GM04503 (cell line): ENCODE measurements at regions not wholly inside any gene's neighbourhood (a gene's known extent, or its start where the extent isn't known, plus 50 kb on each side); places are given as distances from the start of the nearest gene placed in this dataset.

Experiments
- DNase-seq: peaks from one replicate; pipeline ENCODE4 v3.0.0-alpha.2; 2012; ENCODE audit warnings: low read depth

DNA sequence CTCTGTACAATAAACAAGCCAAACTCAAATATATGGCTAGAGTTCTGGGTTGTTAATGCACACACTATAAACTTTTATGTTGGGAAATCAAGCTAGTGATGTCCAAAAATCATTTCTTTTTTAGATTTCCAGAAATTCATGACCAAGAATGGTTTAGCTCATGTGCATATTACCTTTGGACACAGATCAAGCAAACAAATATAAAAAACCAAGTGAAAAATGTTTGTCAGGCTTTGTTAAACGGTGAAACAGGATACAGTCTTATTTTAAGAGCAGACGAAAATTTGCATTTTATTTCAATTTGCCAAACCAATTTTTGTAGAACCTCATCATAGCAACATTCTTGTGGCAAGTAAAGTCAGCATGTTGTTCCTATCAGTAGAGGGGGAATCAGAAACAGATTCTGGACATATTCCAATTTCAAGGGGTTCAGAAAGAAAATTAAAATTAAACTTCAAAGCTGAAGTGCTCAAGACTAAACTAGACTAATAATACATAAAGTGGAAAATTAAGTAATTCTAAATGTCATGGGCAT lies 413.6 kb downstream of the TRIML1 start:
- no peak for DNase-seq

DNA sequence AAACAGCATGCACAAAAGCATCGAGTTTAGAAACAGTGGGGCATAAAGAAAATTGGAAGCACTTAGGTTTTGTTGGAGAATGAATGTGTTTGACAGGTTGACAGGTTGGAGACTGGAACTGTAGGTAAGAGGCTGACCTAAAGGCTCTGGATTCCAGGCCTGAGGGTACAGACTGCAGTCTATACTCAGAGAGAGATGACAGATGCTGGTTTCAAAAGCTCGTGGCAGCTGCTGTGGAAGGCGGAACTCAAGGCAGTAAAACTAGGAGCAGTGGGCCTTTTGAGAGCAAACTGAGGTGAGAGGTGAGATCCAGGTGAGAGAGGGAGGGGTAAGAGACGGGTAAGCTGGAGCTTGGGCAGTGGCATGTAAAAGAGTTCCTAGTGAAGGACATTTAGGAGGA lies 415.2 kb downstream of the TRIML1 start:
- no peak for DNase-seq

DNA sequence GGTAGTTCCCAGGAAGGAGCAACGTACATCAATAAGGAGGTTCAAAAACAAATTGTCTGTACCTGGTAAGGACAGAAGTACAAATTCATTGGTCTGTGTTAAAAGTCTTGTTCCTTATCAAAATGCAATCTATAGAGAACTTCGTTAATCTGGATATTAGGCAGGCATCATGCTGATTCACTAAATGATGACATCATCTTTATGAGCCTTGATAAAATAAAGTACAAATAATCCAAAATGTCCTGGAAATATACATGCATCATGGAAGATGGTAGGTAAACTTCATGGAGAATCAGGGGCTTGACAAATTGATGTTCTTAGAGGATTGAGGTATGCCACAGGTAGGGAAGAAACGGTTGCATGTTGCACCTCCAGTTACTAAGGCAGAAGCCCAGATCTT lies 433.9 kb downstream of the TRIML1 start:
- no peak for DNase-seq

DNA sequence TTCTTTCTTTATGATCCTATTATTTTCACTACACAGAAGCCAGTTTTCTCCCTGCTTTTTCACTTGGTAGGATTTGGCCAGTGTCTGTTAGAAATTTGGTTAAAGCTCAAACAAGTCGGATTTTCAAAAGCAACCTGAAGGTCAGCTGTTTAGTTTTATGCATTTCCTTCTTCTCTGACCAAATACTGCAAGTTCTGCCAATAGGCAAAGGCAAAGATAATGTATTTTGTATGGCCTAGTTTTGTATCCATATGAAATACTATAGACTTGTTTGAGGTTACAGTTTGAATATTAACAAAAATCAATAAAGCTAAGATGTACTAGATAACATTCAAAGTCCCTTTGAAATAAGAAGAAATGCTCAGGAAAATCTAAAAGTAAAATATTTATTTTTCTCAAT lies 439.4 kb downstream of the TRIML1 start:
- DNase-seq: no peak

DNA sequence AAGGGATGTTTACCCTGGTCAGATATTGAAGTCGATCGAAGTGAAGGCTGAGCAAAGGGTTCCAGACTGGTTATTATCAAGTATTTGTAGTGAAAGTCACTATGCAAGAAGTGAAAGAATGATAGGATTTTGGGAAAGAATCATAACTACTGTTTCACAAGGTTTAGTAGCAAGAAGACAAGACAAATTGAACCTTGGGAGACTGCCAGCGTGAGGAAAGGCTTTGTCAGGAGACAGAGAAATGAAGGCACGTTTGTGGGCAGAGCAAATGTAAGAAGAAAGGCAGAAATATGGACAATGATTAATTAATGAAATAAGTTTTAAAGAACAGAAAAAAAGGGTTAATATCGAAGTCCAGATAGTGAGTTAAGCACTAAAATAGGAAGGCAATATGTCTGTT lies 456.8 kb downstream of the TRIML1 start:
- no peak for DNase-seq

DNA sequence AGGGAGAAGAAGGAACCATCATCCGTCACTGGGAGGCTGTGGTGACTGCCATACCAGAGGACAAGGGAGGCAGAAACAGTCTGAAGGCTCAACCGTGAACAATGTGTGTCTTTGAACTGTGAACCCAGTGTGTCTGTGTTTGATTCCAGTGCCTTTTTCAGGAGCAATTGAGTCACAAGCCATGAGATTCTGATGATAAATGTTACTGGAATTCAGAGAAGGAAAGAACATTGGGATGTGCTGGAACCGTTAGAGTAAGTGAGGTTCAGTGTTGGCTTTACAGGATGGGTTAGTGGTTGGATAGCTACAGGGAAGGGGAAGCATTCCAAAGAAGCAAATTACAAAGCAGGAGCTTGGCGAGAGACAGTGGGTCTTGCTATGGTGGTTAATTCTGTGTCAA lies 464.4 kb downstream of the TRIML1 start:
- DNase-seq: no peak

DNA sequence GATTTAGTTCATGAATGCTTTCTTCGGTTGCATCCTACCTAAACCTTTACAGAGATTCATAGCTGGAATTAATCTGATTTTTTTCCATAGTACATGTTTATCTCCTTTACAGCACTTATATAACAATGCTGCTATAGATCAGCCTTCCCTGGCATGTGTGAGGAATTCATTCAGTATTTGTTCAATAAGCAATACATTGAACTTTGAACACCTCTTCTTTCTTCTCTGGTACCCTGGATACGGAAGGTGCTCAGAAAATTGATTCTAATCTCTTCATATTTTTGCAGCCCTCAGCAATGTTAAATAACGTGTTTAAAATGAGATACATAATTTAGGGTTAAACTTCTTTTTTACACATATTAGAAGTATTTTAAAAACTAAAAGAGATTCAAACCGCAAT lies 467.4 kb downstream of the TRIML1 start:
- no peak for DNase-seq

DNA sequence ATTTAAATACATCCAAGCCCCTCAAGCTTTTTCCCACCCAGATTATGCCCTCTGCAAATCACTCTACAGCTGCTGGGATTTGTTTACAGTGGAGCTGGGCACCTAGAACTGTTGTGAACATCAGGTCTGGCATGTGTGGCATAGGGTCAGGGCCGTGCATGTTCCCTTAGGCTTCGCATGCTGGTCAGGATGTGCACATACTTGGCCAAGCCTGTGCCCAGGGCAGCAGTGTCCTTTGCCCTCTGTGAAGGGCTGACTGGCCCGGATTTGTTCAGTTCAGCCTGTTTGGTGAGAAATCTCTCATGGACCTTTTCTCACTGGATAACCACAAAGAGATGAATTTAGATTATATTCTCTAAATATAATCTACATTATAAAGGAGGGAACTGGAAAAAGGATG lies 471.9 kb downstream of the TRIML1 start:
- DNase-seq: no peak

DNA sequence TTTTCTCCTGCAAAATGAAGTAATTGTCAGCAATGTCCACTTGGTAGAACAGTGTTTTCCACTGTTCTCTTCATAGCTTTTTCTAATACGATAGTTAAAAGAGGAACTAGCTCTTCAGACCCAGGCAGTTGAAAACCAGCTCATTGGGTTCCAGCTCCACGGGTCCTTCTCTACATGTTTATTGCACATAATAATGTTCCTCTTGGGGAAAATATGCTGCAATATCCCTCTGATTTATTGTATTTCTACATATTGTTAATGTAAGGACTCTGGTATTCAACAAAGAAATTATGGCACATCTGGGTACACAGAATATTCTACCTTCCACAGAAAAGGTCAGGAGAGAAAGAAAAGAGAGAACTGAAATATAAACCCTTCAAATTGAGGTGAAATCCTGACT lies 473.4 kb downstream of the TRIML1 start:
- no peak for DNase-seq

DNA sequence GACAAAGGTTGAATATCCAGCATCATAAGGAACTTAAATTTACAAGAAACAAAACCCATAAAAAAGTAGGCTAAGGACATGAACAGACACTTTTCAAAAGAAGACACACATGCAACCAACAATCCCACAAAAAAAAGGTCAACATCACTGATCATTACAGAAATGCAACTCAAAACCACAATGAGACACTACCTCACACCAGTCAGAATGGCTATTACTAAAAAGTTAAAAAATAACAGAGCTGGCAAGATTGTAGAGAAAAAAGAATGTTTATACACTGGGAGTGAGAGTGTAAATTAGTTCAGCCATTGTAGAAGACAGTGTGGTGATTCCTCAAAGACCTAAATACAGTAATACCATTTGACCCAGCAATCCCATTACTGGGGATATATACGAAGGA lies 474.7 kb downstream of the TRIML1 start:
- DNase-seq: no peak

DNA sequence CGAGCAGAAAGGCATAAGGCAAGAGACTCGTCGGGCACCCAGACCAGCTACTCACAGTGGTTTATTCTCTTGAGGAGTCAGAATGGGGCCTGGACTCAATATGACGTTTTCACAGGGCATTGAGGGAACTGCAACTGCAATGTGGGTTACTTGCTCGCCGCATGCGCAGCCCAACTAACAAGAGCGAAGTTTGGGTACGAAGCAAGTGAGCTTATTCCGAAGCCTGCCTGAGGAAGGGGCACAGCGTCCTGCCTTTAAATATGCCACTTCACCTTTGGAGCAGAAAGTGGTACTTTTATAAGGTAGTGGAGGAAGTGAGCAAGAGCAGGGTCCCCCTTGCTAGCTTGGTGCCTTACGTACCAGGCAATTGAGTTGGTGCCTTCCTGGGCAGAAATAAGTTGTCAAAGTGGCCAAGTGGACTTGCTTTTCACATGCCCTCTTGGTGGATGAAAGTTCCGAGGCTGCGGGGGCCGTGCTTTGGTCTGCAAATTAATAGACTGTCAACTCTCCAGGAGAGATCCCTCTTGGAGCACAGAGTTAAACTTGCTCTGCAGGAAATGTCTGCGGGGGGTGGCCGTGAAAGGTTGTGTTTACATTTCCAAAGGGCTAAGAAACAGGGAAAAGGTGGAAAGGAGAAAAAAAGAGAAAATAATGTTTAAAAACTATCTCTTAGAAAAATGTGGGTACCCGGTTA lies 480.4 kb downstream of the TRIML1 start:
- DNase-seq: no peak

DNA sequence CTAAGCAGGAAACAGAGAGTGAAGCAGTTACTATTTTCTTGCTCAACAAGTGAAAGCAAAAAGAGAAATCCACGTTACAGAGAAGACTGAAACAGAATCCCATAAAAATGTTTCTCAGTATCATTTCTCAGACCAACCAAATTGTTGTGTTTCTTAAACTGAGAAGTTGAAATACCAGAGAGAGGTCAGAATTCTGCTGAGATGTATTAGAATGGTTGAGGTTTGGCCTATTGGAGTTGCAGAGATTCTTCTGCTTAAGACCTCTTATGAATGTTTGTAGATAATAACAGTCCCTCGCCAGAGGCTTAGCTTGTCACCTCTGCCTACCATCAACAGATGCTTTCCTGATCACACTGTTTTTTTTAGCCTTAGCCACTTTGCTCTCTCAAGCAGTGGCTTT lies 481.4 kb downstream of the TRIML1 start:
- no peak for DNase-seq

DNA sequence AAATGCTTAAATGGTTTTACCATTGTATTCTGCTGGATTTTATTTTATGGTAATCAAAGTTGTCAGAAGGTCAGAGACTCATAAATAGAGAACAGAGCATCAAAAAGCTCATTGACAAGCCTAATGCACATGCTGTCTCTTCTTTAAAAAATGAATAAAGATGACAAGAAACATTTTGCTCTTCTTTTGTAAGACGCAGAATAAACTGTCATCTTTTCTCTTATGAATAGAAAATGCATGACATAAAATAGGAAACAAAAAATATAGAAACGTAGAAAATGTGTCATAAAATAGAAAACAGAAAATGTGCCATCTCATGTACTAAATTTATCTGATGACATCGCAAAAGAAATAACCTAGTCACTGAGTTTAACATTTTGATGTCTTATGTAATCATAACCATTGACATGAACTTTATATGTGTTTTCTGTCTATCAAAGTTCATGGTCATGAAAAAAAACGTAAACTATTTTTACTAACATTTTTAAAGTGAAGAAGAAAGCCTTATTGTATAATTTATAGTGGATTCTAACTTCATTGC lies 484.1 kb downstream of the TRIML1 start:
- DNase-seq: no peak

DNA sequence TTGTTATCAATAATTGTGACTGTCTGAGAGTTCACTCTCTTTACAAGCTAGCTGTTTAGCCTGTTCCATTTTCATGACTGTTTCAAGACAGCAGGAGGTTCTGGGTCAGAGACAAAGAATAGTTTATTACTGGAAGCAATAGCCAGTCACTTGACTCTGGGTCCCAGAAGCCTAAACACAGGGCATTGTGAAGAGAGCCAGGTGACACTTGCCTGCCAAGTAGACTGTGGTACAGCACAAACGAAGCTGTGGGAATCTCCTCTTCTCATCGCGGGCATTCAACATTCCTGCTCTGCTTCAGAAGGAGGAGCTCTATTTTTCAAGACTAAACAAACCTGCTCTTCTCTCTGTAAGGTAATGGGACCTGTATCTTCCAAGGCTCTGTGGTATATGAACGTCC lies 485.1 kb downstream of the TRIML1 start:
- no peak for DNase-seq

DNA sequence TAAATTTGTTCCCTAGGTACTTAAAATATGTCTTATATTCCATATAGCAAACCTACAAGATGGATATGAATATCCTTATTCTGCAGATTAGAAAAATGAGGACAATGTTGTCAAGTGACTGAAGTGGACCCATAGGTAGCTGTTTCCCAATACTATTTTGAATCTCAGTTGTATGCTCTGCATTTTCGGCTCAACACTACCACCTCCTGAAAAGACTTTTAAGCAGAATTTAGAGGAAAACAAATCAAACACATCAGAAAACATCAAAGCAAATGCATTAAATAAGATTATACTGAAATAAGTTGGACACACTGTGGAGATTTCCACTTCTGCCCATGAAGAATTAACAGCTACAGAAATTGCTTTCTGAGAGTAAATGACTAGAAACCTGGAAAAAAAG lies 488.7 kb downstream of the TRIML1 start:
- DNase-seq: no peak

DNA sequence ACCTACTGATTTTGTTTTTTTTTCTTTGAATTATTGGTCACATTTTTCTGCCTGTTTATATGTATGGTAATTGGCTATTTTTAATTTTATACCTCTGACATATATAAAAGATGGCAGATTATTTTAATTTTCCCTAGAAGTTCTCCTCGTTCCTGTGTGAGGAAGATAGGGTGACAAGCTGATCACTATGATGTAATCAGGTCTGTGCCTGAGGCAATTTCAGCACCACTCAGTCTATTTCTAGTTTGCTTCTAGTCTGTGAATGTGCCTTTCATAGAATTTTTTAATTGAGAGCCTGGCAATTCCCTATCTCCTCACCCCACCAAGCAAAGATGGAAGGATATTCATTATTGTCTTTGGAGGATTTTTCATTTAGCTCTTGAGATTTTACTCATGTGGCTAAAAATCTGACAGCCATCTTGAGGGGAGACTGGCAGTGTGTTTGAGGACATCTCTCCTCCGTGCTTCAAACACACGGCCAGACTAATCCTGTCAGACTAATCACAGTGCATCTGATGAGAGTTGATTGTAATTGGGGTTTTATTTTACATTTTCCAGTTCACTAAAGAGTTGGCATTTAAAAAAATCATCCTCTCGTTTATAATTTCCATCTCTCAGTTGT lies 500.3 kb downstream of the TRIML1 start:
- no peak for DNase-seq

DNA sequence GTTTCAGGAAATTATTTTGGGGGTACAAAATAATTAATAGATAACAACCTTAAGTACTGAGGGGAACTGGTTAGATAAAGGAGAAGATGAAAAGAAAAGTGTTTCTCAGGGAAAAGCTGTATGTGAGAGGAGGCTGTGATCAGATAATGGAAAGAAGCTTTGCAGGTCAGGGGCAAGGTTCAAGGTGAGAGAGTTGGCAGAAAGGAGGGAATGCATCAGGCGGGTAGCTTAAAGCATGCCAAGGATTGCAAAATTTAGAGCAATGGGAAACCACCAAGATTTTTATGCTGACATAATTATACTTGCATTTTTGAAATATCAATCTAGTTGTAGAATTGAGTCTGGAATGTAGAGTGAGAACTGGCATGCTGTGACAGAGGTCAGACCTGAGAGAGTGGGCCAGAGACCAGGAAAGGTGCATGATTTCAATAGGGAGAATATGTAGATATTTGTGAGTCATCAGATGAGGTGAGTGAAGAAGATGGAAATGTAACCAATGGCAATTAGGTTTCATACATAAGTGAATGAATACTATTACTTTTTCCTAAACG lies 508.7 kb downstream of the TRIML1 start:
- DNase-seq: no peak

DNA sequence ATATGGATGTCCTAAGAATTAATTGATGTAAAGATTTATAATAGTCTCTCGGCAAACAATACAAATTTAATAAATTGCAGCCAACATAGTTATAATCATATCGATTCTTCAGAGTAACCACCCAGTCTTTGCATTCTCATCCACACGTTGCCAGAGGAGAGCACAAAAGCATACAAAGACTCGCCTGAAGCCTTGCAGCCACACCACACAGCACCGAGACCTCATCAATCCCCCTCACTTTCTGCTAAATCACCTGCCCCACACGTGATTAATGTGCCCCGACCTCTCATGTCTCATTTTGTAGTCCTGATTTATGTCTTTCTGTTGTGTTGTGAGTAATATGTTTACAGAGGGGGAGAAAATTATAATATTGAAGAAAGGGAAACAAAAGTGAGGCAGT lies 510.4 kb downstream of the TRIML1 start:
- no peak for DNase-seq

DNA sequence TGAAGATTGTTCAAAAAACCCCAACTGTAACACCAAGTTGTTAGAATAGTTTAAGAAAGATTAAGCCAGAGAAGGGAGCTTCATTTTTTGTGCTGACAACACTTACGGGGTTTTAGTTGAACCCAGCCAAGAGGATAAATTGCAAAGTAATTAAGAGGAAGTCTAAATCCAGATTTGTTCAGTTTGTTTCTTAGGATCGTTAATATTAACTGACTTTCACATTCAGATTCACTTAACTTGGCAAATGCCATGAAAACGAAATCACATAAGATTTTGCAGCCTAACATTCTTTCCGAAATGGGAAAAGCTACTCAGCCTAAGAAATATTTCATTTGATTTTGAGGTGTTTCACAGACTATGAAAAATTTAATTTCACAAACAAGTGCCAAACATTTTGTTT lies 511.3 kb downstream of the TRIML1 start:
- no peak for DNase-seq

DNA sequence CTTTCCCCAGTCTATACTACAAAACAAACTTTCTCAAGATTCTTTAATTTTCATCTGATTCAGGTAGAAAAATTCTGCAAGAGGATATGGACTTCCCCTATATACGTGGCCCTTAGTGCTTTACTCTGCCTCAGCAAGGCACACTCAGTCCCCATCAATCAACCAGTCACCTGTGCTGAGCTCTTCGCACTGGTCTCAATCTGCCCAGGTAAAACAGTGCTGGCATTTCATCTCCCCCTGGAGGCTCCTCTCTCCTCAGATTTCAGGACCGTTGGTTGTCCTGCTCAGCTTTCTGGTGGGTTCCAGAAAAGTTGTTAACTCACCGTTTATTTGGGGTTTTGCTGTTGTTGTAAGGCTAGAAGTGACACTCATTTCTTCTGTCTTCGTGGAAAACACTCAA lies 518.1 kb downstream of the TRIML1 start:
- no peak for DNase-seq

DNA sequence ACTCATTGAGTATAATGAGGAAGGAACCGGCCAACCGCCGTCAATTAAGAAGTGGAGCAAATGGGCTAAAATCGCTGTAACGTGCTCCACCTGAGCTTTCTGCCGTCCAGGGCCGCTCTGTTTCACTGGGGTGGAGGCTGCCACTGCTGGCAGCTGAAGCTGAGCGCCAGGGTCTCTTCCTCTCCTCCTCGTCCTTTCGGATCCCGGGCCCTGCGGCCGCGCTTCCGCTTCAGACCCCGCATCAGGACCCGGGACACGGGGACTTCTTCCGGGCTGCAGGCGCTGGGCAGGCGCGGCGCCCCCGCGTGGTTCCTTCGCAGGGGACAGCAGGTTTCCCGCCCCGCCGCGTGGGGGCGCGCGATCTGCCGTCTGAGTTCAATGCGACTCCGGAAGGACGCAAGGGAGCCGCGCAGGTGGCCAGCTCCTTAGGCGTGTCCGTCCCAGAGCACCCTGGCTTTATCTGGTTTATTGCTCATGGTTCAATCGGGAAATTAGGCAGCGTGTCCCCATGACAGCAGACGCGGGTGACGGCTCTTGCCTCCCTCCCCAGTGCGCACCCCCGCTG lies 519.8 kb downstream of the TRIML1 start:
- no peak for DNase-seq

DNA sequence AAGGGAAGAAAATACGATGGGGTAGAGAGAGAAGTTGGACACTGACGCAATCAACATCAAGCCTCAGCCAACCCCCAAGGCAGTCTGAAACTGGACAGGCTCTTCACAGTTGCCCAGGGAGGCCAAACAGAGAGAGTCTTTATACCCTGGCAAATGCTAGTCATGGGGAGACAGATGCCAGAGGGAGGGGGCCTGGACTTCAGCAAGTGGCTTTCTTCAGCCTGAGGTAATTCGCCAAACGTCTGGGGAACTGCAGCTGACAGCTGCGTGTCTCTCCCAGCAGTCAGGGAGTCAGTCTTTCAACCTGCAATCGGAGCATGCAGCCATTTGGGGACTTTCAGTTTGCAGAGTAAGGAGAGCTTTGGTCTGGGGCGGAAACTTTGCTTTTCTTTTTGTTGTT lies 521.6 kb downstream of the TRIML1 start:
- no peak for DNase-seq

DNA sequence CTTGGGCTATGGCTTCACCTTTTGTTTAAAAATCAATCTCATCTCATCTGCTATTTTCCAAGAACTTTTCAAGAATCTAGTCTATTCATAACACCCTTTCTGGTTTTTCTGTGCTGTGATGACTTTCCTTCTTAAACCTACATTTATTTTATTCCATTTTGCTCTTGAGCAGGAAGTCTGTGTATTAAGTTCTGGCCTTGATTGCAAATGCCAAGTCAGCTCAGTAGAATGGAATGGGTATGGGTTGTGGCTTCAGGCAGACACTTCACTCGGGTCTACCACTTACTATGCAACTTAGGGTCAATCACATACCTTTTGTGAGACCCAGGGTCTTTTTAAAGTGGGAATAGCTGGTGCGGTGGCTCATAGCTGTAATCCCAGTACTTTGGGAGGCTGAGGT lies 522.3 kb downstream of the TRIML1 start:
- no peak for DNase-seq
